Mesenchymal stem cell (in vitro differentiated cells and primary cell): ENCODE measurements at regions not wholly inside any gene's neighbourhood (a gene's known extent, or its start where the extent isn't known, plus 50 kb on each side); places are given as distances from the start of the nearest gene placed in this dataset.
"Not testable (repeated sequence)": the region's sequence is repeated elsewhere in the genome, so short reads cannot be mapped to it uniquely, and the experiment has no call there.

Experiments
- DNase-seq: peaks from one replicate; pipeline ENCODE4 v3.0.0-alpha.2; 2013
- H2AFZ ChIP-seq: one replicate; pipeline ENCODE4 v1.6.1; 2013; ENCODE audit warnings: low read depth, mild to moderate bottlenecking, control low read depth, inconsistent platforms, low read length, moderate library complexity
- H2AK5ac ChIP-seq: 2 replicates; pipeline ENCODE4 v1.6.1; 2013; ENCODE audit warnings: low read length, moderate library complexity, mild to moderate bottlenecking, inconsistent platforms; ENCODE audit not compliant: severe bottlenecking
- H2BK120ac ChIP-seq: one replicate; pipeline ENCODE4 v1.6.1; 2013; ENCODE audit warnings: low read depth, mild to moderate bottlenecking, inconsistent platforms, low read length, moderate library complexity
- H2BK12ac ChIP-seq, 2 experiments: one replicate each; pipeline ENCODE4 v1.6.1; 2013; ENCODE audit warnings: inconsistent platforms in 2 of 2, low read length in 2 of 2, mild to moderate bottlenecking in 2 of 2, moderate library complexity in 2 of 2, control low read depth in 1 of 2
- H2BK15ac ChIP-seq: one replicate; pipeline ENCODE4 v1.6.1; 2013; ENCODE audit warnings: mild to moderate bottlenecking, low read depth, inconsistent platforms; ENCODE audit not compliant: poor library complexity, severe bottlenecking
- H2BK5ac ChIP-seq: 2 replicates; pipeline ENCODE4 v1.6.1; 2013; ENCODE audit warnings: low read depth, mild to moderate bottlenecking, low read length, control low read depth, inconsistent platforms; ENCODE audit not compliant: poor library complexity, severe bottlenecking
- H3K14ac ChIP-seq, 2 experiments: one replicate each; pipeline ENCODE4 v1.6.1; 2013; ENCODE audit warnings: inconsistent platforms in 2 of 2, low read length in 2 of 2, control low read depth in 1 of 2, mild to moderate bottlenecking in 1 of 2, moderate library complexity in 1 of 2
- H3K18ac ChIP-seq, 2 experiments: one replicate each; pipeline ENCODE4 v1.6.1; 2013; ENCODE audit warnings: inconsistent platforms in 2 of 2, low read length in 2 of 2, control low read depth in 1 of 2, low read depth in 1 of 2, mild to moderate bottlenecking in 1 of 2
- H3K23ac ChIP-seq, 2 experiments: one replicate each; pipeline ENCODE4 v1.6.1; 2013; ENCODE audit warnings: inconsistent platforms in 2 of 2, low read length in 2 of 2, mild to moderate bottlenecking in 2 of 2, moderate library complexity in 2 of 2, control low read depth in 1 of 2
- H3K27ac ChIP-seq: 2 replicates; pipeline ENCODE4 v1.5.1; 2013; ENCODE audit warnings: mild to moderate bottlenecking, moderate library complexity, low read length, control low read depth, inconsistent platforms; ENCODE audit not compliant: poor library complexity, severe bottlenecking
- H3K27me3 ChIP-seq, 2 experiments: 2 replicates each; pipeline versions ENCODE4 v1.6.1 to v1.7.0; 2013; ENCODE audit warnings: low read length in 2 of 2, mild to moderate bottlenecking in 2 of 2, moderate library complexity in 2 of 2, control low read depth in 1 of 2, inconsistent platforms in 1 of 2; ENCODE audit not compliant: control insufficient read depth in 1 of 2, insufficient read depth in 1 of 2
- H3K36me3 ChIP-seq, 2 experiments: 2 replicates each; pipeline versions ENCODE4 v1.6.1 to v1.7.0; 2013; ENCODE audit warnings: low read length in 2 of 2, control low read depth in 1 of 2, inconsistent platforms in 1 of 2, low read depth in 1 of 2, mild to moderate bottlenecking in 1 of 2; ENCODE audit not compliant: insufficient read depth in 2 of 2, control insufficient read depth in 1 of 2
- H3K4ac ChIP-seq, 2 experiments: one replicate each; pipeline ENCODE4 v1.6.1; 2013; ENCODE audit warnings: inconsistent platforms in 2 of 2, low read length in 2 of 2, mild to moderate bottlenecking in 2 of 2, moderate library complexity in 2 of 2, control low read depth in 1 of 2, low read depth in 1 of 2
- H3K4me1 ChIP-seq: 2 replicates; pipeline ENCODE4 v1.6.1; 2013; ENCODE audit warnings: low read depth, low read length, control low read depth; ENCODE audit not compliant: control insufficient read depth, insufficient read depth
- H3K4me2 ChIP-seq: 2 replicates; pipeline ENCODE4 v1.6.1; 2013; ENCODE audit warnings: low read length, mild to moderate bottlenecking, inconsistent platforms; ENCODE audit not compliant: poor library complexity, severe bottlenecking
- H3K4me3 ChIP-seq, 2 experiments: 2 replicates each; pipeline versions ENCODE4 v1.5.1 to v1.7.0; 2013; ENCODE audit warnings: low read length in 2 of 2, mild to moderate bottlenecking in 2 of 2, control low read depth in 1 of 2, low read depth in 1 of 2; ENCODE audit not compliant: insufficient read depth in 1 of 2
- H3K79me1 ChIP-seq: replicated peaks from 2 replicates; pipeline ENCODE4 v1.6.1; 2013; ENCODE audit warnings: mild to moderate bottlenecking, control low read depth, low read length, inconsistent platforms; ENCODE audit not compliant: poor library complexity, severe bottlenecking
- H3K9ac ChIP-seq: 2 replicates; pipeline ENCODE4 v1.7.0; 2013; ENCODE audit warnings: mild to moderate bottlenecking, low read length, moderate library complexity
- H3K9me3 ChIP-seq: 2 replicates; pipeline ENCODE4 v1.7.0; 2013; ENCODE audit warnings: mild to moderate bottlenecking, low read length; ENCODE audit not compliant: control insufficient read depth
- H4K8ac ChIP-seq: one replicate; pipeline ENCODE4 v1.6.1; 2013; ENCODE audit warnings: inconsistent platforms, mild to moderate bottlenecking, low read length, moderate library complexity
- H4K91ac ChIP-seq: one replicate; pipeline ENCODE4 v1.6.1; 2013; ENCODE audit warnings: mild to moderate bottlenecking, low read length, inconsistent platforms
- WGBS: methylation state at CpG from one replicate; pipeline ENCODE4 v1.1.7; 2013; ENCODE audit warnings: mixed read lengths; 5-methylcytosine and 5-hydroxymethylcytosine counted together

GRCh38 chr6:12624142-12624837 lies 92.3 kb upstream of the PHACTR1 start:
- Histone ChIP-seq H2BK5ac (no peak overlapping the region), H2BK12ac (no peak overlapping the region), H3K18ac (no peak overlapping the region), H3K14ac (no peak overlapping the region), H2BK15ac (no peak overlapping the region), H3K9ac (no peak overlapping the region), H3K4ac (no peak overlapping the region), H3K27ac (no peak overlapping the region), H2BK120ac (no peak overlapping the region), H4K8ac (no peak overlapping the region), H3K27me3 (peaks cover 0 to 5% of the 10 kb centered on the region in 2 experiments), H2AFZ (no peak overlapping the region), H3K36me3 (no peaks in the 10 kb centered on the region), H3K79me1 (no peaks in the 10 kb centered on the region), H4K91ac (no peak overlapping the region), H2AK5ac (no peak overlapping the region), H3K4me1 (peaks cover 1% of the 10 kb centered on the region), H3K23ac (no peak overlapping the region), H3K4me2 (no peak overlapping the region), H3K9me3 (no peaks in the 10 kb centered on the region), H3K4me3 (no peak overlapping the region)
- DNase-seq = no peak
- WGBS = 95% methylated on average over 5 of the region's 5 CpGs

DNA sequence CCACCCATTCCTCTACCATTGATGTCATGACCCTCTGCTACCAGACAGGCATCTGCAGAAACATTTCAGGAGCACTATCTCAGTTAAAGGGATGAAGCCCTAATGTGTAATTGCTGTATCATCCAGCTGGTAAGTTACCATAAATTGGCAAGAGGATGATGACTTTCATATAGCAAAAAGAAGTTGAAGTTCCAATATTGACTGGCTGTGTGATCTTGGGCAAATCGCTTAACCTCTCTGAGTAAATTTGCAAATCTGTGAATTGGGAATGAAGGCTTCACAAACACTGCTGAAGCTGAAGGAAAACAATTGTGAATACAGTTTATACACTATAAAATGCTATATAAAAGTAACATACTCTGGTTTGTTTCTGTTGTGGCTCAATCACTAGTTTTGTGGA lies 89.5 kb upstream of the PHACTR1 start:
- H3K18ac ChIP-seq = no peak overlapping the region
- H3K4me3 ChIP-seq = no peak overlapping the region
- no peak overlapping the region for H2AK5ac ChIP-seq
- no peaks in the 10 kb centered on the region for H3K9me3 ChIP-seq
- H3K14ac ChIP-seq = no peak overlapping the region
- H3K36me3 ChIP-seq = no peaks in the 10 kb centered on the region
- H3K4ac ChIP-seq = no peak overlapping the region
- peaks cover 0 to 5% of the 10 kb centered on the region in 2 experiments for H3K27me3 ChIP-seq
- H3K79me1 ChIP-seq = no peaks in the 10 kb centered on the region
- H3K4me2 ChIP-seq = no peak overlapping the region
- no peak overlapping the region for H3K23ac ChIP-seq
- no peak overlapping the region for H3K9ac ChIP-seq
- H2AFZ ChIP-seq = no peak overlapping the region
- H2BK12ac ChIP-seq = no peak overlapping the region
- H3K4me1 ChIP-seq = no peaks in the 10 kb centered on the region
- H4K8ac ChIP-seq = no peak overlapping the region
- H2BK5ac ChIP-seq = no peak overlapping the region
- no peak overlapping the region for H2BK120ac ChIP-seq
- no peak overlapping the region for H3K27ac ChIP-seq
- WGBS = 100% methylated on average over 1 of the region's 1 CpG
- H2BK15ac ChIP-seq = no peak overlapping the region
- H4K91ac ChIP-seq = no peak overlapping the region
- DNase-seq = no peak

DNA sequence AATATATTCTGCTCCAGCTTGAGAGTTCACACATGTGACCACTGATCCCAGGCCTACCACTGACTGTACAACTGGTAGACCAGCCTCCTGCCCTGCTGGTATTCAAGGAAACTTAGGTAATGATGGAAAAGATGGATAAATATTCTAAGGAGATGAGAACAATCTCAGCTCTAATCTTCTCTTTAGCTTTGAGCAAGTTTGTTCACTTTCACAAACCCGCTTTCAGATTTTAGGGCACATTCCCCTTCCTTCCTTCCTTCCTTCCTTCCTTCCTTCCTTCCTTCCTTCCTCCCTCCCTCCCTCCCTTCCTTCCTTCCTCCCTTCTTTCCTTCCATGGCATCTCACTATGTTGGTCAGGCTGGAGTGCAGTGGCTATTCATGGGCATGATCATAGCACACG lies 88.2 kb upstream of the PHACTR1 start:
- no peaks in the 10 kb centered on the region for H3K79me1 ChIP-seq
- H2AK5ac ChIP-seq = no peak overlapping the region
- H4K8ac ChIP-seq = no peak overlapping the region
- no peaks in the 10 kb centered on the region for H3K27me3 ChIP-seq
- H3K14ac ChIP-seq = no peak overlapping the region
- no peak overlapping the region for H3K4ac ChIP-seq
- no peaks in the 10 kb centered on the region for H3K4me1 ChIP-seq
- H2BK15ac ChIP-seq = no peak overlapping the region
- H3K23ac ChIP-seq = no peak overlapping the region
- no peak overlapping the region for H3K9ac ChIP-seq
- H2BK5ac ChIP-seq = no peak overlapping the region
- no peak overlapping the region for H3K27ac ChIP-seq
- no peak for DNase-seq
- no peak overlapping the region for H3K18ac ChIP-seq
- H2AFZ ChIP-seq = no peak overlapping the region
- no peak overlapping the region for H3K4me3 ChIP-seq
- no peak overlapping the region for H2BK120ac ChIP-seq
- no peaks in the 10 kb centered on the region for H3K9me3 ChIP-seq
- H2BK12ac ChIP-seq = no peak overlapping the region
- no peaks in the 10 kb centered on the region for H3K36me3 ChIP-seq
- no peak overlapping the region for H4K91ac ChIP-seq
- H3K4me2 ChIP-seq = no peak overlapping the region
- 100% methylated on average over 2 of the region's 2 CpGs for WGBS

- H3K4ac ChIP-seq, H2AFZ ChIP-seq, H3K79me1 ChIP-seq, H4K8ac ChIP-seq, H3K18ac ChIP-seq, H3K4me1 ChIP-seq, H2BK120ac ChIP-seq, H3K4me3 ChIP-seq, H2BK15ac ChIP-seq, H3K14ac ChIP-seq, H3K9ac ChIP-seq, H3K27me3 ChIP-seq, H2BK12ac ChIP-seq, H3K36me3 ChIP-seq, H3K27ac ChIP-seq, H4K91ac ChIP-seq, H3K23ac ChIP-seq, H3K9me3 ChIP-seq, H3K4me2 ChIP-seq, H2AK5ac ChIP-seq, H2BK5ac ChIP-seq, DNase-seq: not testable (repeated sequence)
- no CpG with 5 or more reads among the region's 1 CpG for WGBS
These were observed 82.8 kb upstream of the PHACTR1 start for GRCh38 chr6:12633746-12634145.
